ENCODE measurements at regions not wholly inside any gene's neighbourhood (a gene's known extent, or its start where the extent isn't known, plus 50 kb on each side); places are given as distances from the start of the nearest gene placed in this dataset.

DNA sequence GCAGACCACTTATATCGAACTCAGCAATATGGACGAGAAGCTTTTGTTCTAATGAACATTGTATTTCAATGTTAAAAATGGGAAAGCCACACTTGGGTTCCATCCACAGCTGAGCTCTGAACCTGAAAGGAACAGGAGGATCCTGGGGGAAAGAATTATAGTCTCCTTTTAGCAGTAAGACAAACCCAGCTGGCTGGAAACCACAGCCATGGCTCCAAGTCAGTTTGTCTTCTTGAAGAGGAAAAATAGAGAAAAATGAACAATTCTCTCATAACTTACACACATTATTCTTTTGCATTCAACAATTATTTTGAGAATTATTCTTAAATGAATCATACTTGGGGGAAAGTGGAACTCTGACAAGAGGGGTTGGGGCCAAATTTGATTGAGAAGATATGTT is 149.2 kb upstream of the VEPH1 start:
- FAIRE-seq (no peak), DNase-seq (ENCODE audit: insufficient read length, low spot score) (no peak)
- TF ChIP-seq PAX5 (IDR thresholded peaks at IDR 0.05; ENCODE audit: insufficient read depth, low read length, severe bottlenecking) (no peak), POLR2AphosphoS5 (IDR thresholded peaks at IDR 0.05; ENCODE audit: low read depth, low read length) (no peak), POU2F2 (IDR thresholded peaks at IDR 0.05; ENCODE audit: low read depth, low read length) (no peak), SPI1 (IDR thresholded peaks at IDR 0.05; ENCODE audit: low read depth, low read length) (no peak), TAF1 (IDR thresholded peaks at IDR 0.05; ENCODE audit: low read depth, low read length) (no peak), POLR2A (IDR thresholded peaks at IDR 0.05; ENCODE audit: low read depth, low read length) (no peak)

DNA sequence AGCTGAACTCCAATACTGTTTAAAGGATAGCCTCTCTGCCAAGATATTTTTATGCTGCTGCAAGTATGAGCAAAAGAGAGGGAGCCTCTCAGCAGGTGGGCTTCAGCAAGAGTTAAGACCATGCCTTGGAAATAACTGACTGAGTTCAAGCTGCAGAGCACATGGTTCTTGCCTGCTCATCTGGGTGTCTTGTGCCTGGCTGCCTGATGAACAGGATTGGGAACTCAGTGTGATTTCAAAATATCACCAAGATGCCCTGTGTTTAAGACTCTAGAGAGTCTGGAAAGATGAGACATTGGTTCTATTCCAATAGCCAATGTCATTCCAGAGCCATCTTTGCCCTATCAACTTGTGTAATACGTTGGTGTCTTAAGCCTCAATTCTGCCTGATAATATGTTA is 147.5 kb upstream of the VEPH1 start:
- TF ChIP-seq POU2F2 (IDR thresholded peaks at IDR 0.05; ENCODE audit: low read depth, low read length): no peak
- TF ChIP-seq PAX5 (IDR thresholded peaks at IDR 0.05; ENCODE audit: insufficient read depth, low read length, severe bottlenecking): no peak
- no peak for TF ChIP-seq SPI1 (IDR thresholded peaks at IDR 0.05; ENCODE audit: low read depth, low read length)
- no peak for TF ChIP-seq TAF1 (IDR thresholded peaks at IDR 0.05; ENCODE audit: low read depth, low read length)
- no peak for TF ChIP-seq POLR2A (IDR thresholded peaks at IDR 0.05; ENCODE audit: low read depth, low read length)
- TF ChIP-seq POLR2AphosphoS5 (IDR thresholded peaks at IDR 0.05; ENCODE audit: low read depth, low read length): no peak
- FAIRE-seq (no peak), DNase-seq (ENCODE audit: insufficient read length, low spot score) (no peak)

DNA sequence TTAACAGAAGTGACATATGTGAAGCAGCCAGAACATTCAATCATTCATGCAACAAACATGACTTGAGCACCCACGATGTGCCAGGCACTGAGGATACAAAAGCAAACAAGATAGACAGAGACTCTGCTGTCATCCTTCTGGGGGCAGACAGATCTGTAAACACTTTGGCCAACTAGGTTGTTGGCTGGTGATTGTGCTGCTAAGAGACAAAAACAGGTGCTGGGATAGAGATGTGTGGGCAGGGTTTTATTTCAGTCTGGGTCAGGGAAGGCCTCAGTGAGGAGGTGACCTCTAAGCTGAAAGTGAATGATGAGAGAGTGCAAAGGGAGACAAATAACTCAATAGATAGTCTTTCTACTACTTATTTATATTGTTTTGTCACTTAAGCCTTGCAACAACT is 147.0 kb upstream of the VEPH1 start:
- TF ChIP-seq SPI1 (IDR thresholded peaks at IDR 0.05; ENCODE audit: low read depth, low read length): no peak
- no peak for TF ChIP-seq POLR2A (IDR thresholded peaks at IDR 0.05; ENCODE audit: low read depth, low read length)
- TF ChIP-seq POU2F2 (IDR thresholded peaks at IDR 0.05; ENCODE audit: low read depth, low read length): no peak
- no peak for TF ChIP-seq PAX5 (IDR thresholded peaks at IDR 0.05; ENCODE audit: insufficient read depth, low read length, severe bottlenecking)
- TF ChIP-seq TAF1 (IDR thresholded peaks at IDR 0.05; ENCODE audit: low read depth, low read length): no peak
- TF ChIP-seq POLR2AphosphoS5 (IDR thresholded peaks at IDR 0.05; ENCODE audit: low read depth, low read length): no peak
- DNase-seq (ENCODE audit: insufficient read length, low spot score) (no peak), FAIRE-seq (no peak)

DNA sequence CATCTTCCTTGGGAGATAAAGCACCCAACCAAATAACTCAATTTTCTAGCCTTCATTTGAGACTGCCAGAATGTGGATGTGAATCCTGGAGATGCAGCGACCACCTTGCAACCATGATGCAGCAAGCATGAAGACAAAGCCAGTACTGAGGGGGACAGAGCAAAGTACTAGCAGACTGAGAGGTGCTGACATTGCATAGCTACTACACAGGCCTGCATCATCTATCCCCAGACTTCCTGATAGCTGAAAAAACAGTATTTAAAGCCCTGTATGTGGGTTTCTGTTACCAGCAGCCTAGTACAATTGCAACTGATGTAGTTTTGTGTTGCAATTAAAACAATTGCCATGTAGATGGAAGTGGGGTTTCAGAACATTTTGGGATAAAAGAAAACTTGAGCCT is 146.3 kb upstream of the VEPH1 start:
- TF ChIP-seq TAF1 (IDR thresholded peaks at IDR 0.05; ENCODE audit: low read depth, low read length) (no peak), POLR2AphosphoS5 (IDR thresholded peaks at IDR 0.05; ENCODE audit: low read depth, low read length) (no peak), POLR2A (IDR thresholded peaks at IDR 0.05; ENCODE audit: low read depth, low read length) (no peak), POU2F2 (IDR thresholded peaks at IDR 0.05; ENCODE audit: low read depth, low read length) (no peak), PAX5 (IDR thresholded peaks at IDR 0.05; ENCODE audit: insufficient read depth, low read length, severe bottlenecking) (no peak), SPI1 (IDR thresholded peaks at IDR 0.05; ENCODE audit: low read depth, low read length) (no peak)
- DNase-seq (ENCODE audit: insufficient read length, low spot score) (no peak), FAIRE-seq (no peak)

DNA sequence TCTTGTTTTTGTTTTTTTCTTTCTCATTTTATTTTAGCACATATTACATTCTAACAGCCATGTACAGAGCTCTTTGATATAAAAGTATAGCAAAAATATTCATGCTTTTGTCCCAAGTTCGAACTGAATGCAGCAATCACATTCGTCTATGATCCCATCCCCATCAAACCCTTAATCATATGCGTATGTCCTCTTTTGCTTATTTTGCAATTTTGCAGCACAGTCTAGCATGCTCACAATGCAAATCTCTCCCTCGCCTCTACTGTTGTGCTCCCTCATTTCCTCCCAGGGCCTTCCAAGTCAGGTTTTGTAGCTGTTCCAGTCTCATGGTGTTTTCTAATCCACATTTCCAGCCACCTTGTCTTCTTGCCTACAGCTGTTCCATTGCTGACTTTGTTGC is 144.6 kb upstream of the VEPH1 start:
- DNase-seq (ENCODE audit: insufficient read length, low spot score): no peak
- TF ChIP-seq POLR2A (IDR thresholded peaks at IDR 0.05; ENCODE audit: low read depth, low read length) (no peak), PAX5 (IDR thresholded peaks at IDR 0.05; ENCODE audit: insufficient read depth, low read length, severe bottlenecking) (no peak)
- FAIRE-seq: no peak

DNA sequence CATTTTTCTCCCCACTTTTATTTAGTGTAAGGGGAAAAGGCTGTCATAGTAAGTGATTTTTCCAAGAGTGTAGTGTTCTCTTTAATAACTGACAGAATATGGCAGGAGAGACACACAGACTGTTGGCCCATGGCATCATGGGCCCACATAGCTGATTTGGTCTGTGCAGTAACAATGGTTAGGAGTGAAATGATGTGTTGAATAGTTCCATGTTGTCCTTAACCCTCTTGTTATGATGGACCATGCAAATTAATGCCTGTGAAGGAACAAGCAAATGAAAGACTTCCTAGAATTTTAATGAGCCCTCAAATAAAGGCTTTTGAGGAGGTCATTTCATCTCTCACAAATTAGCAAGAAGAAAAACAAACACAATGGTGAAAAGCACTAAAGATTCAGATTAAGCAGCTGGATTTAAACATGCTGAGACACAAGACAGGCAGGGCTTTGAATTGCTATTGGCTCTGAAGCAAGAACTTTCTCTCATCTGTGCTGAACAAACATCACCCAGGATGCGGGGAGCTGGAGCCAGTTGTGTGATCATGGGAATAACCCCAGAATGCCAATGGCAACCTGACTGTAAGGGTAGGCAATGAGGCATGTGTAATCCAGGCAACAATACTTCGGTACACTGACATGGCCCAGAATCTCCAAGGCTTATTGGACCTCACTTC is 136.7 kb upstream of the VEPH1 start:
- DNase-seq (ENCODE audit: insufficient read length, low spot score) (no peak), FAIRE-seq (no peak)
- TF ChIP-seq POU2F2 (IDR thresholded peaks at IDR 0.05; ENCODE audit: low read depth, low read length): no peak
- TF ChIP-seq PAX5 (IDR thresholded peaks at IDR 0.05; ENCODE audit: insufficient read depth, low read length, severe bottlenecking): no peak
- TF ChIP-seq SPI1 (IDR thresholded peaks at IDR 0.05; ENCODE audit: low read depth, low read length): no peak

DNA sequence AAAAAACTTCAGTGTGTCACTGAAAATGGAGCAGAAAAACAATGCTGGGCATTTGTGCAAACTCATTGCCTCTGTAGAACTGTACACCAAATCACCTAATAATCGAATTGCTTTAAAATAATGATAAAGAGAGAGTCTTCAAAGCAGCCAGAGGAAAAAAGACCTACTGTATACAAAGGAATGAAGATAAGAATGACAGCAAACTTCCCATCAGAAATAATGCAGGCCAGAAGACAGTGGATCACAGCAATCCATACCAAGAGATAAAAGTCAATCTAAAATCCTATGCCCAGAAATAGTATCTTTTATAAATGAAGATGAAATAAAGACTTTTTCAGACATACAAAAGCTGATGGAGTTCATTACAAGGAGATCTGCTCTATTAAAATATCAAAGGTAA is 134.7 kb upstream of the VEPH1 start:
- FAIRE-seq (no peak), DNase-seq (ENCODE audit: insufficient read length, low spot score) (no peak)
- TF ChIP-seq SPI1 (IDR thresholded peaks at IDR 0.05; ENCODE audit: low read depth, low read length) (no peak), POU2F2 (IDR thresholded peaks at IDR 0.05; ENCODE audit: low read depth, low read length) (no peak), POLR2AphosphoS5 (IDR thresholded peaks at IDR 0.05; ENCODE audit: low read depth, low read length) (no peak), PAX5 (IDR thresholded peaks at IDR 0.05; ENCODE audit: insufficient read depth, low read length, severe bottlenecking) (no peak), TAF1 (IDR thresholded peaks at IDR 0.05; ENCODE audit: low read depth, low read length) (no peak)

DNA sequence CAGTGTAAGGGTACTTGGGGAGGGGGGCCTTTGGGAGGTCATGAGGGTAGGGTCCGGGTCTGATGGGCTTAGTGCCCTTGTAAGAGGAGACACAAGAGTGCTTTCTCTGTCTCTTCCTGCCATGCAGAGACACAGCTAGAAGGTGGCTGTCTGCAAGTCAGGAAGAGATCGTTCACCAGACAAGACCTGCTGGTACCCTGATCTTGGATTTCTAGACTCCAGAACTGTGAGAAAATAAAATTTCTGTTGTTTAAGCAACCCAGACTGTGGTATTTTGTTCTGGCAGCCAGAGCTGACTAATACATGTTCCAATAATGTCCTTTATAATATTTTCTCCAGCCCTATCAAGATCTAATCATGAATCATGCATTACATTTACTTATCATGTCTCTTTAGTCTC is 130.0 kb upstream of the VEPH1 start:
- FAIRE-seq (no peak), DNase-seq (ENCODE audit: insufficient read length, low spot score) (no peak)
- no peak for TF ChIP-seq TAF1 (IDR thresholded peaks at IDR 0.05; ENCODE audit: low read depth, low read length)
- no peak for TF ChIP-seq PAX5 (IDR thresholded peaks at IDR 0.05; ENCODE audit: insufficient read depth, low read length, severe bottlenecking)
- TF ChIP-seq POLR2AphosphoS5 (IDR thresholded peaks at IDR 0.05; ENCODE audit: low read depth, low read length): no peak
- no peak for TF ChIP-seq POU2F2 (IDR thresholded peaks at IDR 0.05; ENCODE audit: low read depth, low read length)
- TF ChIP-seq SPI1 (IDR thresholded peaks at IDR 0.05; ENCODE audit: low read depth, low read length): no peak
- TF ChIP-seq POLR2A (IDR thresholded peaks at IDR 0.05; ENCODE audit: low read depth, low read length): no peak

DNA sequence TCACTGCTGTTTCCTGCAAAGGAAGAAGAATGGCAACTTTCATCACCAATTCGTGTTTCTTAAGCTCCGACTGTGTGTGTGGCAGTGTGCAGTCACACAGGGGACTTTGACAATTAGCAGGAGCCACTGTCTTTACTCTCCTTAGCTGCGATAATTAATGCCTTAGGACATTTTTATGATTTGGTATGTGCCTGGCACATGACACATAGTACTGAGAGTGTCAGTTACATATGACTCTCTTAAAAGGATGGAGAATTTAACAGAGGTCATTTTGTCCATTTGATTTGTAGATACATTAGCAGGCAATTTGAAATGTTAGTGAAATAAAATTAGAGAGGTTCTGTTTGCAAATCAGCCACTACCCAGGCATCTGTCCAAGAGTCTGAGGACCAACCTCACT is 128.9 kb upstream of the VEPH1 start:
- no peak for TF ChIP-seq POLR2AphosphoS5 (IDR thresholded peaks at IDR 0.05; ENCODE audit: low read depth, low read length)
- TF ChIP-seq POU2F2 (IDR thresholded peaks at IDR 0.05; ENCODE audit: low read depth, low read length): no peak
- no peak for TF ChIP-seq PAX5 (IDR thresholded peaks at IDR 0.05; ENCODE audit: insufficient read depth, low read length, severe bottlenecking)
- TF ChIP-seq TAF1 (IDR thresholded peaks at IDR 0.05; ENCODE audit: low read depth, low read length): no peak
- TF ChIP-seq POLR2A (IDR thresholded peaks at IDR 0.05; ENCODE audit: low read depth, low read length): no peak
- TF ChIP-seq SPI1 (IDR thresholded peaks at IDR 0.05; ENCODE audit: low read depth, low read length): no peak
- DNase-seq (ENCODE audit: insufficient read length, low spot score) (no peak), FAIRE-seq (no peak)

DNA sequence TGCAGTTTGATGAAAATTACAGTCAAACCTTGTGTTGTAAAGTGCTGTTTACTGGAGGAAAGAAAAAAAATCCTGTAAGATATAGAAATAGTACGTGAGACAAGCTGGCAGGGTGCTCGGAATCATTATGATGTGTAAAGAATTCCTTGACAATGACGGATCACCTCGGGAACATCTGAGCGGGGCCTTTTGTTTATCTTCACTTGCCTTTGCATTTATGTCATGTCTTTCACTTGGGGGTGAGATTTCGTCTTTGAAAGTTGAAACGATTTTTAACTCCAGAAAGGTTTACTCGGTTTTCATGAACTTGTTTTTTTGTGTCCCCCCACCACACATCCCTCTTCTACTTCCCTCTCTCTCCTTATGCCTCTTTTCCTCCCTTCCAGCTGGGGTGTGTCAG is 128.3 kb upstream of the VEPH1 start:
- no peak for TF ChIP-seq POU2F2 (IDR thresholded peaks at IDR 0.05; ENCODE audit: low read depth, low read length)
- no peak for TF ChIP-seq POLR2AphosphoS5 (IDR thresholded peaks at IDR 0.05; ENCODE audit: low read depth, low read length)
- no peak for TF ChIP-seq TAF1 (IDR thresholded peaks at IDR 0.05; ENCODE audit: low read depth, low read length)
- no peak for TF ChIP-seq SPI1 (IDR thresholded peaks at IDR 0.05; ENCODE audit: low read depth, low read length)
- TF ChIP-seq POLR2A (IDR thresholded peaks at IDR 0.05; ENCODE audit: low read depth, low read length): no peak
- no peak for TF ChIP-seq PAX5 (IDR thresholded peaks at IDR 0.05; ENCODE audit: insufficient read depth, low read length, severe bottlenecking)
- FAIRE-seq (no peak), DNase-seq (ENCODE audit: insufficient read length, low spot score) (no peak)

All from GM12891 (cell line).